GM21717 (cell line): ENCODE measurements at regions not wholly inside any gene's neighbourhood (a gene's known extent, or its start where the extent isn't known, plus 50 kb on each side); places are given as distances from the start of the nearest gene placed in this dataset.

Experiments used
- ATAC-seq: cut with Tn5 transposase; IDR thresholded peaks from one replicate; pipeline ENCODE4 v1.9.1; 2021; ENCODE audit warnings: mild to moderate bottlenecking, moderate library complexity; ENCODE audit not compliant: unreplicated experiment

DNA sequence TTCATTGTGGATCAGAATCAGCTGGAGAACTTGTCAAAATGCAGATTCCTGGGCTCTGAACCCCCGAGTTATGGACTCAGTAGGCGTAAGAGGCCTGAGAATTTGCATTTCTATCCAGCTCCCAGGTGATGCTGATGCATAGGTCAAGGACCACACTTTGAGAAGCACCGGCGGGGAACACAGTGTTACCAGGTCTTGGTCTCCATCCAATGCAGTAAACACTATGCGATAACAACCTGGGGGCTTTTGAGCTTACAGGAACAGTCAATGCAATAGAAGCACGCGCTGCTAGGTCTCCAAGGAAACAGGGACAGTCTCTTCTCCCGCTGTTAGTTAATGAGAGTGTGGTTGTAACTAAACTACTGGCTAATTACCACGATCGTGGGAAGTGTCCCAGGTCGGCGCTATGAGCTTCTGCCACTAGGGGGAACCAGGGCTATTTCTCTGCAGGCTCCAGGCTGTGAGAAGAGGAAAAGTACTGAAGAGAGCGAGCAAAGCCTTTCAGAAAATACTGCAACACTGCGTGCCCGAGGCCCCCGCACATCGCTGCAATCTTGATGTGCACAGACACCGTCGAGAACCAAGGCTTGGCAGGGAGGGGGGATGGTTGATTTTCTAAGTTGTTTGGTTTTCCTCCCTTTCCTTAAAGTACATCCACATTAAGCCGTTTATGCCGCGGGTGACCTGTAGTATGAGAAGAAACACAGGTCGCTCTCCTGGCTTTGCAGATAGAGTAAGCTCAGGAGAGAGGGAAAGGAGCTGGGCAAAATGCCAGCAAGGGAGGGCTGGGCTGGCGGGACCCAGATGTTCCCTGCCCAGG is 52.0 kb upstream of the KCNA1 start:
- ATAC-seq: no peak

DNA sequence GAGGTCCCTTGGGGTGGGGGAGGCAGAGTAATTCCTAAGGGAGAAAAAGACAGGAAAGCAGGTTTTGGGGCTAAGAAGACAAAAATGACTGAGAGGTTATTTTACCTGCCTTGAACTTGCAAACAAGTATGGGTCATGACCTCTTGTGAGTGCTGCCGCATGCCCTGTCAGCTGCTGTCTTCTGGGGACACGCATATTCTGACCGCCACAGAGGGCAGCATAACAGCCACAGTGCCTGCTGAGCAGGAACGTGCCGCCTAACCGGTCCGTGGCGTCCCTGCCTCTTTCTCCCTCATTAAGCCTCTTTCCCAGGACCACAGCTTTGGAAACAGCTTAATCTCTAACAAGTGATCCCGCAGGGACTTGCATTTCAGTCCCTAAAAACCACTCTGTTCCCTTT is 51.3 kb upstream of the KCNA1 start:
- ATAC-seq: no peak

DNA sequence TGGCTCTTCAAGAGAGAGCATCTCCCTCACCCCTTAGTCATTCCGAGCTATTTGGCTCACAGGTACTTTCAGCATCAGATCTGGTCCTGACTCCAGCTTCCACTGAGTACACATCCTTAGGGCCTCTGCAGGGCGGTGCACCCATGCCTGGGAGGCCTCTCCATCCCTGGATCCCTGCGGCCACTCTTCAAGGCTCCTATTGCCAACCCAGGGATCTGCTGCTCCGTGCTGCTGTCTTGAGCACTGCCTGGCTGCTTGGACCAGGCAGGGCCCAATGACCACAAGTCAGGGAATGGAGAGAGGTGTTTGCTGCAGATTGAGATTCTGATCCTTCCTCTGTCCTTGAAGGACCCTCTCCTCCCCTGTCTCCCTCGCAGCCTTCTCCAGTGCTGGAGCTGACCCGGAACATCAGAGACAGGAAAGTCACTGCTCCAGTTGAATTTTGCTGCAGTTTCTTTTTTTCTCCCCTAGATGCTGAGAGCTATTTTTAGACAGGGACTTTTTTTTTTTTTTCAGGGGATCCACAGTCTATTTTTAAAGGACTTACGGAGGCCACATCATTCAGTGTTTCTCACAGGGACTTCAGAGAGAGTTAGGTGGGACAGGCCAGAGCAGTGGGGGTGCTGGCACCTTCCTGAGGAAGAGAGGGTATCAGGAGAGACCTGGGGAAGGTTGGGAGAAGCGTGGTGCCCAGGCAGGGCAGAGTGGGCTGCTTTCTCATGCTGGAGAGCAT is 50.1 kb upstream of the KCNA1 start:
- no peak for ATAC-seq
